ENCODE measurements at regions not wholly inside any gene's neighbourhood (a gene's known extent, or its start where the extent isn't known, plus 50 kb on each side); places are given as distances from the start of the nearest gene placed in this dataset.

- TF ChIP-seq, protein P1, sequence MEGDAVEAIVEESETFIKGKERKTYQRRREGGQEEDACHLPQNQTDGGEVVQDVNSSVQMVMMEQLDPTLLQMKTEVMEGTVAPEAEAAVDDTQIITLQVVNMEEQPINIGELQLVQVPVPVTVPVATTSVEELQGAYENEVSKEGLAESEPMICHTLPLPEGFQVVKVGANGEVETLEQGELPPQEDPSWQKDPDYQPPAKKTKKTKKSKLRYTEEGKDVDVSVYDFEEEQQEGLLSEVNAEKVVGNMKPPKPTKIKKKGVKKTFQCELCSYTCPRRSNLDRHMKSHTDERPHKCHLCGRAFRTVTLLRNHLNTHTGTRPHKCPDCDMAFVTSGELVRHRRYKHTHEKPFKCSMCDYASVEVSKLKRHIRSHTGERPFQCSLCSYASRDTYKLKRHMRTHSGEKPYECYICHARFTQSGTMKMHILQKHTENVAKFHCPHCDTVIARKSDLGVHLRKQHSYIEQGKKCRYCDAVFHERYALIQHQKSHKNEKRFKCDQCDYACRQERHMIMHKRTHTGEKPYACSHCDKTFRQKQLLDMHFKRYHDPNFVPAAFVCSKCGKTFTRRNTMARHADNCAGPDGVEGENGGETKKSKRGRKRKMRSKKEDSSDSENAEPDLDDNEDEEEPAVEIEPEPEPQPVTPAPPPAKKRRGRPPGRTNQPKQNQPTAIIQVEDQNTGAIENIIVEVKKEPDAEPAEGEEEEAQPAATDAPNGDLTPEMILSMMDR (IDR thresholded peaks at IDR 0.05; ENCODE audit: low read depth, low read length), result no peak
- no peak for TF ChIP-seq EZH2phosphoT487 (IDR thresholded peaks at IDR 0.05; ENCODE audit: low read depth)
Observed at GRCh38 chr6:119791736-119792135, 442.2 kb upstream of the MAN1A1 start.
